ENCODE measurements at regions not wholly inside any gene's neighbourhood (a gene's known extent, or its start where the extent isn't known, plus 50 kb on each side); places are given as distances from the start of the nearest gene placed in this dataset.

GRCh38 chr5:3377831-3378230, 217.8 kb upstream of the IRX1 start:
- H3K9me3 ChIP-seq = peaks cover 9 to 22% of the 10 kb centered on the region in 2 donors
- no peaks in the 10 kb centered on the region for H3K36me3 ChIP-seq
- no peak for DNase-seq (ENCODE audit: low spot score in 2 of 2)
- no peaks in the 10 kb centered on the region for H3K27me3 ChIP-seq
- H3K4me1 ChIP-seq = no peaks in the 10 kb centered on the region
- no peak overlapping the region for H3K4me3 ChIP-seq
- intact Hi-C loops (cut with DNase I; ENCODE audit: low total_unique reads) = no loop called here
- no peak for TF ChIP-seq POLR2AphosphoS5 (IDR thresholded peaks at IDR 0.05)
- TF ChIP-seq POLR2A (IDR thresholded peaks at IDR 0.05) = no peak
- TF ChIP-seq CTCF (IDR thresholded peaks at IDR 0.05) = no peak
- no peak overlapping the region for H3K27ac ChIP-seq

DNA sequence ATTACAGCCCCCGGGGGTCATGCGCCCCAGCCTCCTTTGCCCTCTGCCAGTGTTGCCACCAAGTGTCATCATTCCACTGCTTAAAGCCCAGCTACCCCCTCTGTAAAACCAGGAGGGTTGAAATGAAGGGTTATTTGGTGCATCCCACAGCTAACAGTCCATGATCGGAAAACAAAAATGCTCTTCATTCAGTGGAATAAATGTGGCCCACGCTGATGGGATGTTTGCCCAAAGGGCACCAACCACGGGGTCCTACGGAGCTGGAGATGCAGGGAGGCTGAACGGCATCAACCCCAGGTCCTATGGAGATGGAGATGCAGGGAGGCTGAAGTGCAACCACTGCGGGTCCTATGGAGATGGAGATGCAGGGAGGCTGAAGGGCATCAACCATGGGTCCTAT, 218.5 kb upstream of the IRX1 start:
- DNase-seq (ENCODE audit: low spot score in 2 of 2) = no peak
- Histone ChIP-seq H3K36me3 (no peaks in the 10 kb centered on the region), H3K27ac (no peak overlapping the region), H3K4me3 (no peak overlapping the region), H3K9me3 (peaks cover 14 to 29% of the 10 kb centered on the region in 2 donors), H3K4me1 (no peaks in the 10 kb centered on the region), H3K27me3 (no peaks in the 10 kb centered on the region)
- TF ChIP-seq CTCF (IDR thresholded peaks at IDR 0.05) = no peak
- TF ChIP-seq POLR2AphosphoS5 (IDR thresholded peaks at IDR 0.05) = no peak
- no peak for TF ChIP-seq POLR2A (IDR thresholded peaks at IDR 0.05)
- intact Hi-C loops (cut with DNase I; ENCODE audit: low total_unique reads) = no loop called here

- TF ChIP-seq CTCF (IDR thresholded peaks at IDR 0.05) = no peak
- TF ChIP-seq POLR2AphosphoS5 (IDR thresholded peaks at IDR 0.05) = no peak
- TF ChIP-seq POLR2A (IDR thresholded peaks at IDR 0.05) = no peak
- H3K9me3 ChIP-seq = peaks cover 16 to 34% of the 10 kb centered on the region in 2 donors
- intact Hi-C loops (cut with DNase I; ENCODE audit: low total_unique reads) = no loop called here
Observed at GRCh38 chr5:3376611-3377010, 219.0 kb upstream of the IRX1 start.

GRCh38 chr5:3375586-3376311, 219.9 kb upstream of the IRX1 start:
- Histone ChIP-seq H3K4me1 (no peaks in the 10 kb centered on the region), H3K36me3 (no peaks in the 10 kb centered on the region), H3K27me3 (no peaks in the 10 kb centered on the region), H3K27ac (no peak overlapping the region), H3K9me3 (peaks cover 16 to 35% of the 10 kb centered on the region in 2 donors), H3K4me3 (no peak overlapping the region)
- TF ChIP-seq POLR2AphosphoS5 (IDR thresholded peaks at IDR 0.05) = no peak
- no peak for DNase-seq (ENCODE audit: low spot score in 2 of 2)
- intact Hi-C loops (cut with DNase I; ENCODE audit: low total_unique reads) = no loop called here

More at GRCh38 chr5:3376611-3377010, 219.0 kb upstream of the IRX1 start:
- DNase-seq (ENCODE audit: low spot score in 2 of 2) = no peak
- H3K4me1 ChIP-seq = no peaks in the 10 kb centered on the region
- H3K36me3 ChIP-seq = no peaks in the 10 kb centered on the region
- no peaks in the 10 kb centered on the region for H3K27me3 ChIP-seq
- H3K4me3 ChIP-seq = no peak overlapping the region
- H3K27ac ChIP-seq = no peak overlapping the region

GRCh38 chr5:3373391-3373790, 222.2 kb upstream of the IRX1 start:
- H3K4me1 ChIP-seq = no peaks in the 10 kb centered on the region
- intact Hi-C loops (cut with DNase I; ENCODE audit: low total_unique reads) = no loop called here
- no peak overlapping the region for H3K27ac ChIP-seq
- H3K4me3 ChIP-seq = no peak overlapping the region
- H3K27me3 ChIP-seq = no peaks in the 10 kb centered on the region
- no peak for TF ChIP-seq POLR2A (IDR thresholded peaks at IDR 0.05)
- TF ChIP-seq POLR2AphosphoS5 (IDR thresholded peaks at IDR 0.05) = no peak
- TF ChIP-seq CTCF (IDR thresholded peaks at IDR 0.05) = no peak
- no peaks in the 10 kb centered on the region for H3K36me3 ChIP-seq
- peaks cover 16 to 35% of the 10 kb centered on the region in 2 donors for H3K9me3 ChIP-seq
- DNase-seq (ENCODE audit: low spot score in 2 of 2) = no peak

Measured in breast epithelium (tissue), 4 donors.